T follicular helper cell (primary cell): ENCODE measurements at regions not wholly inside any gene's neighbourhood (a gene's known extent, or its start where the extent isn't known, plus 50 kb on each side); places are given as distances from the start of the nearest gene placed in this dataset.

Experiments
- DNase-seq: peaks from one replicate; pipeline ENCODE4 v3.0.0-alpha.2; 2020; ENCODE audit warnings: low read depth

DNA sequence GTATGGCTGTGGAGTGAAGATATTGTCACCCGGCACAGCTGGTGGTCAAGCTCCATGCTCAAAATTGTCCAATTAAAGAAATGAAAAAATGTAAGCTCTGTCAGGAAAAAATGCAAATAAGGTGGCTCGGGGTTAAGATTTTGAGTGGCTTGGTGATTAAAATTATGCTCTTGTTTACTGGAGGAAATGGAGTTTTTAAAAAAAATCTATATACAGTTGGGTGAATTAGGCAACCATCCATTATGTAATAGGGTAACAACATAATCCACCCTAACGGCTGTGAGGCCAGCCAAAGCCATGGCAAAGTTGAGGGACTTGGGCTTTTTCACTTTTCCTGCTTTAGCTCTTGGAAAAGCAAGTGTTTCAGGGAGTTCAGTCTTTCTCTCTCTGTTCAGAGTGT is 260.8 kb upstream of the HABP2 start:
- no peak for DNase-seq

DNA sequence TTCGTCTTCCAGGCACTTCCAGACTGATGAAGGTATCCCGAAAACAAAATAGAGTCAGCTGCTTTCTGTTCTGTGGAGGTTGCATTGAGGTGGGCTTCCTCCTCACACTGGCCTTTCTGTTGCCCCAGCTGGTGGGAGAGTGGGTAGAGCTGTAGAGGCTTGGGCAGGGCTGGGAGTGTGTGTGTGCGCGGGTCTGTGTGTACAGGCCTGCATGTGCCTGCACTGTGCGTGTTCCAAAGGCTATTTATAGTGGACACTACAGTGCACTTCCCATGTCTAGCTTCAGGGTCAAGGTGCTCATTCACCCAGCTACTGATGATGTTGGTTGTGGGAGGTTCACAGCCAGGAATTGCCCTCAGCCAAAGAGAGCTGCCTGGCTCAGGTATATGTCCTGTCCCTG is 260.1 kb upstream of the HABP2 start:
- DNase-seq: no peak

DNA sequence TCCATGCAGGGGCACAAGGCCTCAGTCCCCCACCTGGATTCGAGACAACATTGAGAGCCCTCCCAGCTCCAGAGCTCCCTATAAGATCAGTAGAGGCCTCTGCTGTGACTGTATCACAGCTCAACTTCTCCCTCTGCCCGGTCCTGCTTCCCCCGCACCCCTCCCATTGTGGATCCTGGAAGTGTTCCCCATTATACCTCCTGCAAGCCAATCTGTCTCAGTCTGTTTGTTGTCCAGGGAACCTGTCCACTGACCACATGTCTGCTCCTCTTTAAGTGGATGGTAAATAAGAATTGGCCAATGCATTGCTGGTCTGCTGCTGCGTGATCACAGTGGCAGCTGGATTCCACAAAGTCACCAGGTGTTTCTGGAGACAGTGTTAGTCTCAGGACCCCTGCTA is 259.7 kb upstream of the HABP2 start:
- no peak for DNase-seq

DNA sequence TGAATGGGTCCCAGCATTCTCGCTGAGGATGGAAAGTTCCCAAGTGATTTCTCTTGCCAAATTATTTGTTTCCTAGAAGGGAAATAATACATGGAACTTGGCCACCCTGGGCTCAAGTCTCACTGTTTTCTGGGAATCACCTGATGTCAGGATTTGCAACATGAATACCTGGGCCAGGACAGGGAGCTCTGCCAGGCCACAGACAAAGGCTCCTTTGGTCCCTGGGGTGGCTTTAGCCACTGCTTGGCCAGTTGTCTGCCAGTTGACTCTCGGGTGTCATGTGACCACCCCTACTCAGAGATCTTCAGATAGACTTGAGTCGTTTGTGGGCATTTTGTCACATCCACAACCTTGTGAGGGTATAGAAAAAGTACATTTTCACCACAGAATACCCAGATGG is 258.0 kb upstream of the HABP2 start:
- DNase-seq: no peak

DNA sequence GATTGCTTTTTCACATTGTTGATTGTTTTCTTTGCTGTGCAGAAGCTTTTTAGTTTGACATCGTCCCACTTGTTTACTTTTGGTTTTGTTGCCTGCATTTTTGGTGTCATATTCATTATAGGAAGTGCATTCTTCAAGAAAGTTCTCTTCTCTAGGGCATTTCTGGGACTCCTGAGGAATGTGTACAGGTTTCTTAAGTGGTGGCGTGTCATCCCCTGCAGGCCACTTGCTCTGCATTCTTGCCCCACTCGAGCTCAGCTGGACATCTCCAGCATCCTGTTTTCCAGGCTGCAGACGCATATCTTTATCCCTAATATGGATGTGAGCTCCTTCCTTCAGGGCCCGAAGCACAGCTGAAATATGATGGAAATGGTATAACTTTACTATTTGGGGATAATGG is 255.6 kb upstream of the HABP2 start:
- no peak for DNase-seq

DNA sequence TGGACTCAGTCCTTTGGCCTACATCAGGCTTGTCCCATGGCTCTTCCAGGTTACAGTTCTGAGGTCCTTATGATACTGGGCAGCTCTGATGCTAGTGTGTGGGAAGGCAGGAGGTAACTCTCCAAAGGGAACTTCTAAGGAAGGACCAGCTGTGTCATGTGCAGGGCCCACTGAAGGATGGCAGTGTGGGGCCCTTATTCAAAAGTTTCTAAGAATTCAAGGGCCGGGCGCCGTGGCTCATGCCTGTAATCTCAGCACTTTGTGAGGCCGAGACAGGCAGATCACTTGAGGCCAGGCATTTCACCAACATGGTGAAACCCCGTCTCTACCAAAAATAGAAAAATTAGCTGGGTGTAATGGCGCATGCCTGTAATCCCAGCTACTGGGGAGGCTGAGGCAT is 254.2 kb upstream of the HABP2 start:
- DNase-seq: no peak

DNA sequence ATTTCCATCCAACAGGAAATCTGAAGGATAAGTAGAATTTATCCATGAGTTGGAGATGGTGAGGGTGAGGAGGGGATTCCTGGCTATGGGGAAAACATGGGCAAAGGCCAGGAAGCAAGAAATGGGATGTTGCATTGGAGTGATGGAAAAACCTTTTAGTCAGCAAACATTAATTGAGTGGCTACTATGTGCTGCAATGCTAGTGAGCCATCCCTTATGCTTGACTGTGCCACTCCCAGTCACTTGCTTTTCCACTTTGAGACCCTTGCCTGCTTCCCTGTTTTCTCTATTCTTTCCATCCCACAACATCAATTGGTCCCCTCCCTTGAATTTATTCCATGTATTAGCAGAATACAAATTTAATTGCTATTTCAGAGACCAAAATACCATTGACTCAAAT is 252.7 kb upstream of the HABP2 start:
- DNase-seq: no peak

DNA sequence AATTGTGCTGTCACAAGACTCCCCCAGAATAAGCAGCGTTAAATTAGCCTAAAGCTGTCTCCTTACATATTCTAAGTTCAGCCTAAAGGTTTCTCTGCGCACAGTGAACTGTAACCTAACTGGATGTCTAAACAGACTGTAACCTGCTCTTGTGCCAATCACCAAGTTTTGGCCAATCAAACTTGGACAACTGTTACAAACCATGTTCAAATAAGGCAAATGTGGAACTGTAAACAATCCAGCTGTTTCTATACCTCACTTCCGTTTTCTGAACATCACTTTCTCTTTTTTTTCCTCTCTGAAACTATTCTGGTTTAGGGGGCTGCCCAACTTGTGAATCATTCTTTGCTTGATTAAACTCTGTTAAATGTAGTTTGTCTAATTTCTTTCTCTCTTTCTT is 252.2 kb upstream of the HABP2 start:
- DNase-seq: no peak

DNA sequence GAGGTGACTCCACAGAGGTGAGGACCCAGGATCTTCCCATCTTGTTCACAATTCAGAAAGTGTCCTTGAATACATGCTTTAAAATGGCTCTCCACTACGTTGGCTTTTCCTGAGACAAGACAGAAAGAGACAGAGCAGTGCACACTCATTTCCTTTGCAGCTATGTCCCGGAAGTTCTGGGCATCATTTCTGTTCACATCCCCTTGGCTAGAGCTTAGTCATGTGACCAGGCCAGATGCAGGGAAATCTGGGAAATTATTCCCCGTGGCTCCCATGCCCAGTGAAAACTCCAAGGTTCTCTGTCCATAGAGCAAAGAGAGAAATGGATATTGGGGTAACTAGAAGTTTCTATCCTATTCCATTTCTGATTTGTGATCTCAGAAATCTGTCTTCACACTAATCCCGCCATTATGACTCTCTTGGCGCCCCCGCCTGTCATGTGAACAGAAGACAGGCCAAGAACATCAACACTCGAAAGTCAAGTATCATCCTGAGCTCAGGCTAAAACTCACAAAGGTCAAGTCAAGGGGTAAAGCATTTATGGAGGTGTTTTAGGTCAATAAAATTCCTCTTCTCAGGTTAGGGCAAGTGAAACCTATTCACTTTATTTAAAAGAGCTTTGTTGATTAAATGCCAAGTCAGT is 251.4 kb upstream of the HABP2 start:
- DNase-seq: no peak

DNA sequence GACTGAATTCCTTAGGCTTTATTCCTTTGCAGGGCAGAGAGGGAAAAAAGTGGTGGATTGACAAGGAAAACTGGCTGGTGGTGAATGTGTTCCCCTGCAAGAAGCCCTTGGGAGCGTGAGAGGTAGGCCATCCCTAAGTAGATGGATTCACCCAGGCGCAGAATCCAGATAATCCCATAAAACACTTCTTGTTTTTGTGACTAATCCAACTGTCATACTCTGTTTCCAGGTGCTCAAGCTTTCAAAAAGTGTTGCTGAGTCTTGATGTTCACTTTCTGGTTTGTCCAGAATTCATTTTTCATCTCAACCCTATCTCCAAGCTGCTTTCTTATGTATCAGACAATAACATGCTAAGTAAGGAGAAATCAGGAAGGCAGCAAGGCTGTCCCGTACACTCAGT is 250.8 kb upstream of the HABP2 start:
- DNase-seq: no peak

DNA sequence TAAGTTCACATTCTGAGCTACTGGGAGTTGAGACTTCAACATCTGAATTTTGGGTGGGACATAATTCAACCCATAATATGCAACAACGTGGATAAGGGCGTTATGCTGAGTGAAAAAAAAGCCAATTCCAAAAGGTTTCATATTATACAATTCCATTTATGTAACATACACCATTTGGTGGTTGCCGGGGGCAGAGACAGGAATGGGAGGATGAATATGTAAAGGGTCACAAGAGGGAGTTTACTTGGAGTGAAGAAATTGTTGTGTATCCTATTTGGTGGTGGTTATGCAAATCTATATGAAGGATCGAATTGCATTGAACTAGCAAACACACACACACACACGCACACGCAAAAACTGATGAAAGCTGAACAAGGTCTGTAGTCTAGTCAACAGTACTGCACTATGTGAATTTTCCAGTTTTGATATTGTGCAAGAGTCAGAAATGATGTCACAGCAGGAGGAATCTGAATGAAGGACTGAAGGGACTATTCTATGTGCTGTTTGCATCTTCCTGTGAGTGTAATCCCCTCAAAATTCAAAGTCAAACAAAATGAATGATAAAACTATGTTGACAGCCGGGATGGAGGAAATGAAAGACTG is 249.2 kb upstream of the HABP2 start:
- no peak for DNase-seq

DNA sequence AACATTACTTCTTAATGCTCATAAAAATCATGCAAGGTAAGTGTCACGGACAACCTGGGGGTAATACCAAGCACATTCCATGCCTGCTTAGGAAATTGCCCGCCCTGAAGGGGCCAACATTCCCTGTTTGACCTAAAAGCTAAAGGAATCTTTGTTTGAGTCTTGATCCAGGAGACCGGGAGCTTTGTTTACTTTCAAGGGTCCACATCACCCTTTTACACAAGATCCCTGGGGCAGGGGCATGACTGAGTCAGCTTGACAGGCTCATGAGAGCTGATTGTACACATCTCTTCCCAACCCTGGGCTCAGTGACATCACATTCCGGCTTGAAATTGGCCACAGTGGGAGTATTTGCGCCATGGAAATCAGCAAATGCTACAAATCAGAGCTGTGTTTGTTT is 248.1 kb upstream of the HABP2 start:
- DNase-seq: no peak

DNA sequence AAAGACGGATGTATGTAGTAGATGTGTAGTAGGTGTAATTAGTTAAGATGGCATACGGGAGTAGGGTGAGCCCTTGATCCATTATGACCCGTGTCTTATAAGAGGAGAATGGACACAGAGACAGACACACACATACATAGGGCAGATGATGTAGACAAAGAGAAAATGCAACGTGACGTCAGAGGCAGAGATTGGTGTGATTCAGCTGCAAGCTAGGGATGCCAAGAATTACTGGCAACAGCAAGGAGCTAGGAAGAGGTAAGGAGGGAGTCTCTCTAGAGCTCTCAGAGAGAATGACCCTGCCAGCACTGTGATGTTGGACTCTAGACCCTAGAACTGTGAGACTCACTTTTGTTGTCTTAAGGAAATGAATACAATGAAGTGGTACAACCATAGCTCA is 247.0 kb upstream of the HABP2 start:
- no peak for DNase-seq

DNA sequence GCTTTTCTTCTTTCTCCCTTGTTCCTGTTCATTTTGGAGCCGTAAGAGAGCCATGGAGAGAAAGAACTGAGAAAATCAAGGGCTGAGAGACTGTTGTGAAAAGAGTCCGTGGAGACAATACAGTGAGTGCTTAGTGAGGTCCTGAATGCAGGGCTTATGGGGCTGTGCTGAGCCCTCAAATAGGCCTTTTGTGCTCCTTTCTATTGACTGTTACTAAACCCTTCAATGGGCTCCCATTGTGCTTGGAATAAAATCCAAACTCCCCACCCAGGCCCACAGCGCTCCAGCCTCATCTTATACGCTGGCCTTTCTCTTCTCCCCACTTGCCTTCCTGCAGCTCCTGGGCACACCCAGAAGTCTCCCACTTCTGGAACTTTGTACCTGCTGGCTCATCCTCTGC is 243.1 kb upstream of the HABP2 start:
- DNase-seq: no peak

DNA sequence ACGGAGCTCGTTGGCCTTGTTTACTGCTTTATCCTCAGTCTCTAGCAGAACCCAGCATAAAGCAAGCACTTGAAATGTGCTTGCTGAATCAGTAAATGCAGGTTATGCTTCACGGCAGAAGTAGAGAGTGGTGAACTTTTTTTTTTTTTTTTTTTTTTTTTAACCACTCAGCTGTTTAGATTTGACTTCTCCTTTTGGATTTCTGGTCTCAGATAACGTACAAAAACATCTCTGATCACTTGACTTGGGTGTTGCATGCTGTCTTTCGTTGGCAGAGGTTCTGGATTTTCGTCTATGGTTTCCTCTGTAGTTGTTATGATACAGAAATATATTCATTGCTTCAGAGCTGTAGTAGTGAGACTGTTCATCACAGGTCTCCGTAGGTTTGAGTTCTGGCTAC is 242.5 kb upstream of the HABP2 start:
- DNase-seq: no peak

DNA sequence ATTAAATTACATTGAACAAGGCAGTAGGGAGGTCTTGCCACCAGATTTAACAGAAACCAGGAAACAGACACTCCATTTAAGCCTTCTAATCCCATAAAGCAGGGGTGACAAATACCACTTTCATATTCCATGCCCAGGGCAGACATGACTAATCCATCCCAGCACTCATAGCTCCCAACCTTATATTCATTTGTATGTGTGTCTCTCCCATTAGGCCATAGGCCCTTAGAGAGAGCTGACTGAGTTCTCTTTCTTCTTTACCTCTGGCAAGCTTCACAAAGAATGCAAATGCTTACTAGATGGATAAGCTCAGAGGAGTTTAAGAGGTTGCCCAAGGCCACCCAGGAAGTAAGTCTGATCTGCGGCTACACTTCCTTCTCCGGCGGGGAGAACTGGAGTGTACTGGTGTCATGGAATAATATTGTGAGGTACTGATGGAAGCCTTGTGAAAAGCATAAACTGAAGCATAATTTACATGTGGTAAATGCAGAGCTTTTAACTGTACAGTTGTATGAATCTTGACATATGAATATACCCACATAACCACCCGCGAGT is 239.7 kb upstream of the HABP2 start:
- no peak for DNase-seq

DNA sequence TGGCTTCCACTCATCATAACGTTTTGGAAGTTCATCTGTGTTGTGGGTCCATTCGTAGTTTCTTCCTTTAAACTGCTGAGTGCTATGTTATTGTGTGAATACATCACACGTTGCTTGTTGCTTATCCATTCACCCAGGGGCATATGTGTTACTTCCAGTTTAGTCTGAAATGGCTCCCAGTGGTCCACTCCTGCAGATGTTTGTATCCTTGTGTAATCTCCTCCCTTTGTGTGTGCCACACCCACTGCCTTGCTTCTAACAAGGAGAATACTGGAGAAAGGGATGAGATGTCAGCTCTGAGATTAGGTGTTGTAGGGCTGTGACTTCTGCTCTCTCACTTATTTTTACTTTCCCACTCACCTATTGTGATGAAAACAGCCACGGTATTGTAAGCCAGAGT is 239.1 kb upstream of the HABP2 start:
- no peak for DNase-seq

DNA sequence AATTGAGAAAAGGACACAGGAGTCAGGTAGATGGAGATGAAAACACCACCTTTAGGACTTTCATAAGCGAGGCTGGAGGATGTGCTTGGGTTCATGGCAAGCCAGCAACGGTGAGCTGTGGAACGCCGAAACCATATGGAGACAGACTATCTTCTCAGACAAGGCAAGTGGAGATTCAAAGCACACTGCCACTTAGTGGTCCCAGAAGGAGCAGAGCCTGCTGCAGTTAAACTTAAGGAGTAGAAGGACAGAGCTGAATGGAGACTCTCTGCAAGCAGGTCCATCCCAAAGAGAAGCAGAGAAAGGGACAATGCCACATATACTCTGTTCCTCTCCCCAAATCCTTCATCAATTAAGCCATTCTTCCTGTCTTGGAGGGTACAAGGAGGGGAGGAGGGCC is 236.3 kb upstream of the HABP2 start:
- no peak for DNase-seq

DNA sequence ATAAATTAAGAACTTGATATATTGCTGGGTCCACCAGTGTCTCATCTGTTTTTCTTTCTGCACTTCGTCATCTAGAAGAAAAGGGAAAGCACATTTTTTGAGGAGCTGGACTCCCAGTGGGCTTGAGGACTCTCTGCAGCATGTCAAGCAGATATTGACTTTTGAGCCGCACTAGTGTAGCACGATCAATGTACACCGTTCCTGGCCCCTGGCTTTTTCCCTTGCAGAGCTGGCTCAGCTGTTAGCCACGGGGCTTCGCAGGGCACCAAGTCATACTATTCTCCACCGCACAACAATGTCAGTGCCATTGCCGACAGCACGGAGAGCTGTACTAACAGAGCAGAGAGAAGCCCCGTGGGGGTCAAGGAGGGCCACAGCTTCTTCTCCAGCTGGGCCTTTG is 235.4 kb upstream of the HABP2 start:
- no peak for DNase-seq

DNA sequence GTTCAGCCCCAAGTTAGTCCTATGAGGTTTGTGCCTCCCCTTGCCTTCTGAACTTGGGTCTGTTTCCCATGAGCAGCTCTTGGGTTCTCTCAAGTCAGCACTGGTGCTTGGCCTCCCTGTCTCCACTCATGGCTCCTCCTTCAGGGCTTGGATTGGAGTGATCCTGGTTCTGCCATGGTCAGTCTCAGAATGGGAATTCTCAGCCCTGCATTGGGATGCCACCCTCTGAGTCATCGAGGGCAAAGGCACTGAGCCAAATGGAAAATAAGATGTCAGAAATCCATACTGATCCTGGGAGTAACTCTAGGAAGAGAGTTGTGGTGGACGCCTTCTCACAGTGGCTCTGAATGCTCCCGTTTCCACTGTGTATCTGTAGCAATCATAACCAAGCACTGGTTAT is 233.4 kb upstream of the HABP2 start:
- no peak for DNase-seq

DNA sequence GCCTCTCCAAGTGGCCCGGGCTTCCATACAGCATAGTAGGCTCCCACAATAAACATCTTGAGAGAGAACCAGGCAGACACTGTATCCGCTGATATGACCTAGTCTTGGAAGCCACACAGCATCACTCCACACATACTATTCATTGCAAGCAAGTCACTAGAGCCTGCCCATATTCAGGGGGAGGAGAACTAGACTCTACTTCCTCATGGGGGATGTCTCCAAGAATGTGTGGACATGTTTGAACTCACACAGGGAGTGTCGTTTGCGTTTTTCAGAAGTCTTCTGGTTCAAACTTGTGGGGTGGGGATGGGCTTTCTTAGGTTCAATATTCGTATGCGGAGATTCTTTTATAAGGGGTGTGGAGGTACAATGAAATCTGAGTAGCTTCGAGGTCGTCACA is 232.6 kb upstream of the HABP2 start:
- no peak for DNase-seq

DNA sequence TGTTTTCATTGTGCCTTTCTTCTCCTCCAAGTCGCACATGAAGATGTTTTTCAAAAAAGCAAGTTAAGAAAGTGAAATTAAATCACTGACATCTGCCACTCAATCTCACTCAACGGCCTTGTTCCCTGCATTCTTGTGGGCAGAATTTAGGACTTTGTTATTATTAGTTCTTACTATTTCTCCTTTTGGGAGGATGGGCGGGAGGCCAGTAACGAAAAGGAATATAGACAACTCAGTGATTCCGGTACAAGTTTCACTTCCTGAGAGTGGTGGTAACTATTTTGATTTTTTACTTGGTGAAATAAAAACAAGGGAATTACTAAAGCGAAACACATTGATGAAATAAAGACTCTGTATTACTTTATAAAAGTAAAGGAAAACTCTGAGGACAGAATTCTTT is 231.9 kb upstream of the HABP2 start:
- DNase-seq: no peak

DNA sequence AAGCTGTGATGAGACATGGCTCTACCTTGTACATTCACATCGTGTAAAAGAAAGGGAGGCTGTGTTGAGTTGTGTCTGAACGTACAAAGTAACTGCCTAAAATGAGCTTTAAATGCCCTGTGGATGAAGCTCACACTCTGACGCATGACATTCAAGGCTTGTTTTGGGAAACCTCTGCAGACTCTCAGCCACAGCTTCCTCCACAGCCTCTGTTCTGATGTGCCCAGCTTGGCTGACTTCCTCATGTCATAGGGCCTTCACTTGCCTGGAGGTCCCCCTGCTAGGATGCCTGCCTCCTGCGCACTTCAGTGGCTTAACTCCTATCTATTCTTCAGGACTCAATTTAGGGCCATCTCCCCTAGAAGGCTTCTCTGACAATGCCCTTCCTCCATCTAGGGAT is 230.0 kb upstream of the HABP2 start:
- DNase-seq: no peak

DNA sequence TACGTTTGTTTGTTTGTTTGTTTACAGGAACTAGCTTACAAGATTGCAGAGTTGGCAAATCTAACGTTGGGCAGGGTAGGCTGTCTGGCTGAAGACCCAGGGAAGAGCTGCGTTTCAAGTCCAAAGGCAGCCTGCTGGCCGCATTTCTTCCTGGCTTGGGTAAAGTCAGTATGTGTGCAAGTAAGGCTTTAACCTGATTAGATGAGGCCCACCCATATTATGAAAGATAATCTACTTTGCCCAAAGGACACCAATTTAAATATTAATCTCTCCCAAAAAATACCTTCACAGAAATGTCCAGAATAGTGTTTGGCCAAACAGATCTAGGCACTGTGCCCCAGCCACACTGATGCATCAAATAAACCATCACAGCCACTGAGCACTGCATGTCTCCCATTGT is 228.9 kb upstream of the HABP2 start:
- no peak for DNase-seq
